ENCODE measurements at regions not wholly inside any gene's neighbourhood (a gene's known extent, or its start where the extent isn't known, plus 50 kb on each side); places are given as distances from the start of the nearest gene placed in this dataset.

GRCh38 chr6:44022296-44022661 is 105.0 kb downstream of the MRPL14 start:
- TF ChIP-seq POLR2A (IDR thresholded peaks at IDR 0.05; ENCODE audit: extremely low read depth, insufficient read length) = no peak
- TF ChIP-seq CTCF (IDR thresholded peaks at IDR 0.05; ENCODE audit: low read depth, low read length) = no peak
- TF ChIP-seq MAX (IDR thresholded peaks at IDR 0.05; ENCODE audit: low read depth, low read length) = no peak

Data from NB4 (cell line).